Glutamatergic neuron (in vitro differentiated cells): ENCODE measurements at regions not wholly inside any gene's neighbourhood (a gene's known extent, or its start where the extent isn't known, plus 50 kb on each side); places are given as distances from the start of the nearest gene placed in this dataset.

Source experiments
- DNase-seq: peaks from one replicate; pipeline ENCODE4 v3.0.0; 2022
- H3K27ac Mint-ChIP-seq: one replicate; pipeline ENCODE4 v1.8.0; 2020; ENCODE audit warnings: mild to moderate bottlenecking, mixed read lengths, inconsistent platforms; ENCODE audit not compliant: unreplicated experiment
- H3K27me3 Mint-ChIP-seq: one replicate; pipeline ENCODE4 v1.8.0; 2020; ENCODE audit warnings: mild to moderate bottlenecking, moderate library complexity, mixed read lengths, inconsistent platforms; ENCODE audit not compliant: unreplicated experiment
- H3K36me3 Mint-ChIP-seq: one replicate; pipeline ENCODE4 v1.8.0; 2020; ENCODE audit warnings: mild to moderate bottlenecking, mixed read lengths, inconsistent platforms; ENCODE audit not compliant: unreplicated experiment
- H3K4me1 Mint-ChIP-seq: one replicate; pipeline ENCODE4 v1.8.0; 2020; ENCODE audit warnings: mild to moderate bottlenecking, low read depth, mixed read lengths, inconsistent platforms; ENCODE audit not compliant: unreplicated experiment
- H3K4me3 Mint-ChIP-seq: one replicate; pipeline ENCODE4 v1.8.0; 2020; ENCODE audit warnings: mild to moderate bottlenecking, mixed read lengths, inconsistent platforms; ENCODE audit not compliant: unreplicated experiment
- H3K9me3 Mint-ChIP-seq: one replicate; pipeline ENCODE4 v1.8.0; 2020; ENCODE audit warnings: mild to moderate bottlenecking, moderate library complexity, mixed read lengths, inconsistent platforms; ENCODE audit not compliant: unreplicated experiment
- TF ChIP-seq, protein P1 (sequence below): fragments of 200-600 bp; sonication (generic); IDR thresholded peaks from one replicate; pipeline ENCODE4 v1.5.0; 2021; ENCODE audit not compliant: partially characterized antibody, unreplicated experiment

DNA sequence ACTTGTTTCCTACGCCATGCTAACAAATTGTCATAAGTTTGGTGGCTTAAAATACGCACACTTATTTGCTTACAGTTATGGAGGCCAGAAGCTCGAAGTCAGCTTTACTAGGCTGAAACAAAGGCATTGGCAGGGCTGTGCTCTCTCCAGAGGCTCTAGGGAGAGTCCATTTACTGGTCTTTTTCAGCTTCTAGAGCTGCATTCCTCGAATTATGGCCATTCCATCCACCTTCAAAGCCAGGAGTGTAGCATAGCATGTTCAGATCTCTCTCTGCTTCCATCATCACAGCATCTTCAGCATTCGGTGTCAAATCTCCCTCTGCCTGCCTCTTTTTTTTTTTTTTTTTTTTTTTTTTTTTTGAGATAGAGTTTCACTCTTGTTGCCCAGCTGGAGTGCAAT lies 670.2 kb downstream of the ACTL7B start:
- DNase-seq = no peak
- TF ChIP-seq, protein P1, sequence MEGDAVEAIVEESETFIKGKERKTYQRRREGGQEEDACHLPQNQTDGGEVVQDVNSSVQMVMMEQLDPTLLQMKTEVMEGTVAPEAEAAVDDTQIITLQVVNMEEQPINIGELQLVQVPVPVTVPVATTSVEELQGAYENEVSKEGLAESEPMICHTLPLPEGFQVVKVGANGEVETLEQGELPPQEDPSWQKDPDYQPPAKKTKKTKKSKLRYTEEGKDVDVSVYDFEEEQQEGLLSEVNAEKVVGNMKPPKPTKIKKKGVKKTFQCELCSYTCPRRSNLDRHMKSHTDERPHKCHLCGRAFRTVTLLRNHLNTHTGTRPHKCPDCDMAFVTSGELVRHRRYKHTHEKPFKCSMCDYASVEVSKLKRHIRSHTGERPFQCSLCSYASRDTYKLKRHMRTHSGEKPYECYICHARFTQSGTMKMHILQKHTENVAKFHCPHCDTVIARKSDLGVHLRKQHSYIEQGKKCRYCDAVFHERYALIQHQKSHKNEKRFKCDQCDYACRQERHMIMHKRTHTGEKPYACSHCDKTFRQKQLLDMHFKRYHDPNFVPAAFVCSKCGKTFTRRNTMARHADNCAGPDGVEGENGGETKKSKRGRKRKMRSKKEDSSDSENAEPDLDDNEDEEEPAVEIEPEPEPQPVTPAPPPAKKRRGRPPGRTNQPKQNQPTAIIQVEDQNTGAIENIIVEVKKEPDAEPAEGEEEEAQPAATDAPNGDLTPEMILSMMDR = no peak
- no peaks in the 10 kb centered on the region for H3K9me3 Mint-ChIP-seq
- no peak overlapping the region for H3K27ac Mint-ChIP-seq
- H3K4me1 Mint-ChIP-seq = peaks cover 2% of the 10 kb centered on the region
- H3K4me3 Mint-ChIP-seq = no peak overlapping the region
- peaks cover 5% of the 10 kb centered on the region for H3K36me3 Mint-ChIP-seq
- H3K27me3 Mint-ChIP-seq = peaks cover 1% of the 10 kb centered on the region

DNA sequence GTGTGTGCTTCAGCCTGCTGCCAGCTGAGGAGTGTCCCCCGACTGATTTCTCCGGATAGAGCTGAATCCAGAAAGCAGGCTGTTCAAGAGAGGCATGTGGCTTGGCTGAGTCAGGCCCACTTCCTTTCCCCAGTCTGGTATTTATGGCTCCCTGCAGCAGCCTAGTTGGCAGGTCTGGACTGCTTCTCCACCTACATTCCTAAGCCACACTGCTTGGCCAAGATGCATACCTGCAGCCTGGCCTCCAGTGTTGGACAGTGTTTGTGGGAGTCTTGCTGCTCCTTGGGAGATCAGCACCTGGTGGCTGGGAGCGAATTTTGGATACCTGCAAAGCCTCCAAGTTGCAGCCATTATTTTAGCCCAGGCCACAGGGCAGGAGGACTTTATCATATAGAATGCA lies 670.8 kb downstream of the ACTL7B start:
- Mint-ChIP-seq H3K27ac (no peak overlapping the region), H3K27me3 (peaks cover 1% of the 10 kb centered on the region), H3K36me3 (peaks cover 5% of the 10 kb centered on the region), H3K9me3 (no peaks in the 10 kb centered on the region), H3K4me3 (no peak overlapping the region), H3K4me1 (peaks cover 2% of the 10 kb centered on the region)
- no peak for DNase-seq
- TF ChIP-seq, protein P1 = no peak

DNA sequence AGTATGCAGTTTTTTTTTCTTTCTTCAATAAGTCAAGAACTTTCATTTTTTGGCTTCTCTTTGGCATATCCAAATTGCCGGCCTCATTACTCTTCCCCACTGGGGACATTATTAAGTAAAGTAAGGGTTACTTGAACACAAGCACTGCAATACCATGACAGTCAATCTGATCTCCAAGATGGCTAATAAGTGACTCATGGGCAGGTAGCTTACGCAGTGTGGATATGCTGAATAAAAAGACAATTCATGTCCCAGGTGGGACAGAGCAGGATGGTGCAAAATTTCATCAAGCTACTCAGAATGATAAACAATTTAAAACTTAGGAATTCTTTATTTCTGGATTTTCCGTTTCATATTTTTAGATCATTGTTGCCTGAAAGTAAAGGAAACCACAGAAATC lies 671.8 kb downstream of the ACTL7B start:
- Mint-ChIP-seq H3K4me1 (no peaks in the 10 kb centered on the region), H3K27me3 (no peaks in the 10 kb centered on the region), H3K9me3 (no peaks in the 10 kb centered on the region), H3K4me3 (no peak overlapping the region), H3K36me3 (peaks cover 5% of the 10 kb centered on the region), H3K27ac (no peak overlapping the region)
- TF ChIP-seq, protein P1 = no peak
- DNase-seq = no peak

DNA sequence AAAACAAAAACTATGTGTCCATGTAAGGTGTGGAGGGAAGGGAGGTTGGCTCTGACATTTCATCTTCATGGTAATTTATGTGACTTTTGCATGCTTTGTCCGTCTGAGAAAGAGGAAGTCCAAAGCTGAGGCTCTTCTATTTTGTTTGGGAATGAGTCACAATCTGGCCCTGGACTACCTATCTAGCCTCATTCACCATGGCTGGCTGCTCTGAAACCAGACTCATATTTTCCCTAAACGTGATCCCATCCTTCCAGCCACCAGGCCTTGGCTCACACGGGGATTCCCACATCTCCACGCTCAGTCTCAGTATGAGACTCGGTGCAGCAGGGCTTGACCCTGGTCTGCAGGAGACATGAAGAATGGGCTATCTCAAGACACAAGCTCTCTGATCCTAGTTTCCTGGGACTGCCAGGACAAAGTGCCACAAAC lies 672.8 kb downstream of the ACTL7B start:
- Mint-ChIP-seq H3K36me3 (peaks cover 5% of the 10 kb centered on the region), H3K4me1 (no peaks in the 10 kb centered on the region), H3K27me3 (no peaks in the 10 kb centered on the region), H3K27ac (no peak overlapping the region), H3K9me3 (no peaks in the 10 kb centered on the region), H3K4me3 (no peak overlapping the region)
- TF ChIP-seq, protein P1 = no peak
- DNase-seq = no peak

DNA sequence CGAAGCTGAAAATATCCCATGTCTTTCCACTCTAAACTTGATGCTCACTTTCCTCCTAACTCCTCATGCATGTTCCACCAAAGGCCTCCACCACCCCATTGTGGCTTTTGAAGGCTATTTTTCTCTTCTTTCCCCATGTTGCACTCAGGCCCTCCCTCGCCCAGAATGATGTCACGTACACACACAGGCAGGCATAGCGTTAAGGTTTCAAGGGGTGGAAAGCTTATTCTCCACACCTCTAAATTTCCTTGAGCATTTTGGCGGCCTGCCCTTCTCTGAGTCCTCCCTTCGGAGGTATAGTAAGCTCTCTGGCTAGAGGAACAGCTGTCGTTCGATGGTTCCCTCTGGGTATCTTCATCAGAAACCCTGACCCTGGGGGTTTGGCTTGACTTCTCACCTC lies 673.5 kb downstream of the ACTL7B start:
- Mint-ChIP-seq H3K4me1 (no peaks in the 10 kb centered on the region), H3K36me3 (peaks cover 5% of the 10 kb centered on the region)

More for the DNA sequence above, 673.5 kb downstream of the ACTL7B start:
- TF ChIP-seq, protein P1 = no peak
- Mint-ChIP-seq H3K27ac (no peak overlapping the region), H3K27me3 (no peaks in the 10 kb centered on the region), H3K9me3 (no peaks in the 10 kb centered on the region), H3K4me3 (no peak overlapping the region)
- no peak for DNase-seq
